HCT116 (cell line): ENCODE measurements at regions not wholly inside any gene's neighbourhood (a gene's known extent, or its start where the extent isn't known, plus 50 kb on each side); places are given as distances from the start of the nearest gene placed in this dataset.

Experiments
- POLR2A ChIP-seq: IDR thresholded peaks from 2 replicates; pipeline ENCODE4 v1.7.0; 2011; ENCODE audit warnings: borderline replicate concordance; ENCODE audit not compliant: insufficient read depth, insufficient read length; ENCODE audit errors: extremely low read depth
- POLR2AphosphoS5 ChIP-seq: IDR thresholded peaks from 2 replicates; pipeline ENCODE4 v1.6.1; 2011; ENCODE audit warnings: mild to moderate bottlenecking, low read depth, low read length, moderate library complexity
- RAD21 ChIP-seq: IDR thresholded peaks from 2 replicates; pipeline ENCODE4 v1.6.1; 2012; ENCODE audit warnings: low read depth, mild to moderate bottlenecking
- SIN3A ChIP-seq: IDR thresholded peaks from 2 replicates; pipeline ENCODE4 v1.6.1; 2012; ENCODE audit warnings: low read depth
- YY1 ChIP-seq: IDR thresholded peaks from 2 replicates; pipeline ENCODE4 v1.6.1; 2011; ENCODE audit warnings: low read length, low read depth, moderate library complexity, mild to moderate bottlenecking; ENCODE audit not compliant: insufficient replicate concordance; ENCODE audit errors: extremely low read depth
- ZFX ChIP-seq: fragments of 450-650 bp; IDR thresholded peaks from 2 replicates; pipeline ENCODE4 v1.6.1; 2017
- TF ChIP-seq, protein P1 (sequence below), 3 experiments: fragments of 200-600 bp in 1 of 3; sonication (generic) in 1 of 3; IDR thresholded peaks in 2 of 3; conservative IDR thresholded peaks in 1 of 3; 2 replicates each; pipeline ENCODE4 v1.5.1; 2012 to 2017; ENCODE audit warnings: low read depth in 2 of 3, low read length in 2 of 3, antibody characterized with exemption in 1 of 3, borderline replicate concordance in 1 of 3, control low read depth in 1 of 3, mild to moderate bottlenecking in 1 of 3, mixed read lengths in 1 of 3, mixed run types in 1 of 3, moderate library complexity in 1 of 3; ENCODE audit not compliant: insufficient read depth in 1 of 3
- TF ChIP-seq, protein P2 (sequence below): IDR thresholded peaks from 2 replicates; pipeline ENCODE4 v1.6.1; 2012; ENCODE audit warnings: low read depth

DNA sequence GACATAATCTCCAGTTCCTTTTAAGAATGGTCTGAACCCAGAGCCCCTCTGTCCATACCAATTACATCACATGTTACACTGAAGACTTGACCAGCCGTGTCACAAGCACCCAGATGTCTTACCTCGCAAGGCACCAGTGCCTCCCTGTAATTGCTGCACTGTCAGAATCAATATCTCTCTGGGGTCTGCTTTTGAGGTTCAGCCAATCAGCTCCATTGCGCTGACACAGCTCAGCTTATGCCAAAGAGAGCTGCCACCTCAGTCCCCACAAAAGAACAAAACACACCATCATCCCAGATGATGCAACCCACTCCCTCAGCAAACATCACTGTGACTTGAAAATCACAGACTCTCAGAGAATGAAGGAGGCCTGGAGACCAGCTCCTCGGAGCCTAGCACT is 82.5 kb upstream of the SORBS2 start:
- TF ChIP-seq, protein P1, sequence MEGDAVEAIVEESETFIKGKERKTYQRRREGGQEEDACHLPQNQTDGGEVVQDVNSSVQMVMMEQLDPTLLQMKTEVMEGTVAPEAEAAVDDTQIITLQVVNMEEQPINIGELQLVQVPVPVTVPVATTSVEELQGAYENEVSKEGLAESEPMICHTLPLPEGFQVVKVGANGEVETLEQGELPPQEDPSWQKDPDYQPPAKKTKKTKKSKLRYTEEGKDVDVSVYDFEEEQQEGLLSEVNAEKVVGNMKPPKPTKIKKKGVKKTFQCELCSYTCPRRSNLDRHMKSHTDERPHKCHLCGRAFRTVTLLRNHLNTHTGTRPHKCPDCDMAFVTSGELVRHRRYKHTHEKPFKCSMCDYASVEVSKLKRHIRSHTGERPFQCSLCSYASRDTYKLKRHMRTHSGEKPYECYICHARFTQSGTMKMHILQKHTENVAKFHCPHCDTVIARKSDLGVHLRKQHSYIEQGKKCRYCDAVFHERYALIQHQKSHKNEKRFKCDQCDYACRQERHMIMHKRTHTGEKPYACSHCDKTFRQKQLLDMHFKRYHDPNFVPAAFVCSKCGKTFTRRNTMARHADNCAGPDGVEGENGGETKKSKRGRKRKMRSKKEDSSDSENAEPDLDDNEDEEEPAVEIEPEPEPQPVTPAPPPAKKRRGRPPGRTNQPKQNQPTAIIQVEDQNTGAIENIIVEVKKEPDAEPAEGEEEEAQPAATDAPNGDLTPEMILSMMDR (IDR thresholded peaks at IDR 0.05 in 2 of 3, conservative IDR thresholded peaks at IDR 0.05 in 1 of 3; ENCODE audit: borderline replicate concordance in 1 of 3, insufficient read depth in 1 of 3, low read depth in 2 of 3, low read length in 2 of 3), result no peak
- TF ChIP-seq ZFX (no peak), POLR2A (no peak), RAD21 (no peak), SIN3A (no peak), YY1 (no peak), POLR2AphosphoS5 (no peak)
- TF ChIP-seq, protein P2, sequence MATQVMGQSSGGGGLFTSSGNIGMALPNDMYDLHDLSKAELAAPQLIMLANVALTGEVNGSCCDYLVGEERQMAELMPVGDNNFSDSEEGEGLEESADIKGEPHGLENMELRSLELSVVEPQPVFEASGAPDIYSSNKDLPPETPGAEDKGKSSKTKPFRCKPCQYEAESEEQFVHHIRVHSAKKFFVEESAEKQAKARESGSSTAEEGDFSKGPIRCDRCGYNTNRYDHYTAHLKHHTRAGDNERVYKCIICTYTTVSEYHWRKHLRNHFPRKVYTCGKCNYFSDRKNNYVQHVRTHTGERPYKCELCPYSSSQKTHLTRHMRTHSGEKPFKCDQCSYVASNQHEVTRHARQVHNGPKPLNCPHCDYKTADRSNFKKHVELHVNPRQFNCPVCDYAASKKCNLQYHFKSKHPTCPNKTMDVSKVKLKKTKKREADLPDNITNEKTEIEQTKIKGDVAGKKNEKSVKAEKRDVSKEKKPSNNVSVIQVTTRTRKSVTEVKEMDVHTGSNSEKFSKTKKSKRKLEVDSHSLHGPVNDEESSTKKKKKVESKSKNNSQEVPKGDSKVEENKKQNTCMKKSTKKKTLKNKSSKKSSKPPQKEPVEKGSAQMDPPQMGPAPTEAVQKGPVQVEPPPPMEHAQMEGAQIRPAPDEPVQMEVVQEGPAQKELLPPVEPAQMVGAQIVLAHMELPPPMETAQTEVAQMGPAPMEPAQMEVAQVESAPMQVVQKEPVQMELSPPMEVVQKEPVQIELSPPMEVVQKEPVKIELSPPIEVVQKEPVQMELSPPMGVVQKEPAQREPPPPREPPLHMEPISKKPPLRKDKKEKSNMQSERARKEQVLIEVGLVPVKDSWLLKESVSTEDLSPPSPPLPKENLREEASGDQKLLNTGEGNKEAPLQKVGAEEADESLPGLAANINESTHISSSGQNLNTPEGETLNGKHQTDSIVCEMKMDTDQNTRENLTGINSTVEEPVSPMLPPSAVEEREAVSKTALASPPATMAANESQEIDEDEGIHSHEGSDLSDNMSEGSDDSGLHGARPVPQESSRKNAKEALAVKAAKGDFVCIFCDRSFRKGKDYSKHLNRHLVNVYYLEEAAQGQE, result no peak
